Fibroblast of villous mesenchyme (primary cell): ENCODE measurements at regions not wholly inside any gene's neighbourhood (a gene's known extent, or its start where the extent isn't known, plus 50 kb on each side); places are given as distances from the start of the nearest gene placed in this dataset.

ENCODE experiments used
- DNase-seq: peaks from one replicate; pipeline ENCODE4 v3.0.0-alpha.2; 2010; ENCODE audit warnings: low read depth
- H3K4me3 ChIP-seq: 2 replicates; pipeline ENCODE4 v1.5.1; 2011; ENCODE audit warnings: low read depth, mild to moderate bottlenecking, low read length
- TF ChIP-seq, protein P1 (sequence below): IDR thresholded peaks from 2 replicates; pipeline ENCODE4 v1.5.1; 2012; ENCODE audit warnings: low read depth, mild to moderate bottlenecking, low read length; ENCODE audit not compliant: insufficient read depth

- TF ChIP-seq, protein P1, sequence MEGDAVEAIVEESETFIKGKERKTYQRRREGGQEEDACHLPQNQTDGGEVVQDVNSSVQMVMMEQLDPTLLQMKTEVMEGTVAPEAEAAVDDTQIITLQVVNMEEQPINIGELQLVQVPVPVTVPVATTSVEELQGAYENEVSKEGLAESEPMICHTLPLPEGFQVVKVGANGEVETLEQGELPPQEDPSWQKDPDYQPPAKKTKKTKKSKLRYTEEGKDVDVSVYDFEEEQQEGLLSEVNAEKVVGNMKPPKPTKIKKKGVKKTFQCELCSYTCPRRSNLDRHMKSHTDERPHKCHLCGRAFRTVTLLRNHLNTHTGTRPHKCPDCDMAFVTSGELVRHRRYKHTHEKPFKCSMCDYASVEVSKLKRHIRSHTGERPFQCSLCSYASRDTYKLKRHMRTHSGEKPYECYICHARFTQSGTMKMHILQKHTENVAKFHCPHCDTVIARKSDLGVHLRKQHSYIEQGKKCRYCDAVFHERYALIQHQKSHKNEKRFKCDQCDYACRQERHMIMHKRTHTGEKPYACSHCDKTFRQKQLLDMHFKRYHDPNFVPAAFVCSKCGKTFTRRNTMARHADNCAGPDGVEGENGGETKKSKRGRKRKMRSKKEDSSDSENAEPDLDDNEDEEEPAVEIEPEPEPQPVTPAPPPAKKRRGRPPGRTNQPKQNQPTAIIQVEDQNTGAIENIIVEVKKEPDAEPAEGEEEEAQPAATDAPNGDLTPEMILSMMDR = no peak
- no peak for DNase-seq
- no peak overlapping the region for H3K4me3 ChIP-seq
Observed at GRCh38 chr2:166676716-166677115, 182.7 kb upstream of the SCN7A start.

DNA sequence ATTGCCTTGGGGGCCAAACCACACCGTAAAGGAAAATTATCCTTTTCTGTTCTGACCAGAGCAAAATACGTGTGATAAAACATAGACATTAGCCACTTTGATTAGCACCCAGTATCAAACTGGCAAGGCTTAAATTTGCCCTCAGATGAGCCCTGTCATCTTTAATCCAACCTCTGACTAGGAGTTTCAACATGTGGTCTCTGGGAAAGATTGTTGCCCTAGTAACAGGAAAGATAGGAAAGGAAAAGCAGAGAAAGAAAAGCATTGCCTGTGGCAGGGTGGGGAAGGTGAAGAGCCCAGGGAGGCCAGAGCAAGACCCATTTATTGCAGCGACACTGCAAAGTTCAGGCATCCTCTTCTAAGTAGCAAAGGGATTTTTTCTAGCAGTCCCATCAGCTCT lies 181.5 kb upstream of the SCN7A start:
- no peak overlapping the region for H3K4me3 ChIP-seq
- no peak for DNase-seq
- TF ChIP-seq, protein P1 = no peak

DNA sequence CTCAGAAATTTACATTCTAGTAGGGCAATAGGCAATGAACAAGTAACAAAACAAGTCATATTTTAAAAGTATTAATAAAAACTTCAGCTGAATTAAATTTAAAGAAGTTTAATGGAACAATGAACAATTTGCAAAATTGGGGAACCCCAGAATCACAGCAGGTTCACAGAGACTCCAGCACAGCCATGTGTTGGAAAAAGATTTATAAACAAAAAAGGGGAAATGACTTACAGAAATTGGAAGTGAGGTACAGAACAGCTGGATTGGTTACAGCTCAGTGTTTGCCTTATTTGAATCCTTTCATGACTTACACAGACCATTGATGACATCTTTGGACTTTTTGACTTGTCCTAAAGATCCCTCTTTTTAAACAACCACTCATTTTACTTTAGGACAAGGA lies 179.9 kb upstream of the SCN7A start:
- H3K4me3 ChIP-seq = no peak overlapping the region
- TF ChIP-seq, protein P1 = no peak
- no peak for DNase-seq

DNA sequence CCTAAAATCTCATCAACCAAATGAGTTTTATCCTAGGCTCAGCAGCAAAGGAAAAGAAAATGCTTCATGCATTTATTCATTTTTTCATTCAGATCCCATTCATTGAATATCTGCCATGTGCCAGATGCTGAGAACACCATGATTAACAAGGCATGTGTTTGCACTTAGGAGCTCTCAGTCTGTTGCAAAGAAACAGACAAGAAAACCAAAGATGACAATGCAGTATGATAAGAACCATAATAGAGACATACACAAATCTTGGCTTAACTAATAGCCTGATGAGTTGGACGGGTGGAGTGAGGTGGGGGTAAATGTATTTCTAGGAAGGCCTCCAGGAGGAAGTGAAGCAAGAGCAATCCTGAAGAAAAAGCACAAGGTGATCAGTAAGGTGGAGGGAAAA lies 177.8 kb upstream of the SCN7A start:
- no peak overlapping the region for H3K4me3 ChIP-seq
- no peak for DNase-seq
- TF ChIP-seq, protein P1 = no peak

GRCh38 chr2:166671235-166671634 lies 177.2 kb upstream of the SCN7A start:
- H3K4me3 ChIP-seq = no peak overlapping the region
- TF ChIP-seq, protein P1 = no peak
- no peak for DNase-seq

GRCh38 chr2:166665991-166666940 lies 172.2 kb upstream of the SCN7A start:
- DNase-seq = peak; percentile 3
- no peak overlapping the region for H3K4me3 ChIP-seq
- TF ChIP-seq, protein P1 = no peak
